Chondrocyte (in vitro differentiated cells): ENCODE measurements at regions not wholly inside any gene's neighbourhood (a gene's known extent, or its start where the extent isn't known, plus 50 kb on each side); places are given as distances from the start of the nearest gene placed in this dataset.
A peak's percentile ranks its signal among the peaks of the same experiment; 100 is the strongest.

Experiments
- DNase-seq: peaks from one replicate; pipeline ENCODE4 v3.0.0; 2021; ENCODE audit warnings: mixed read lengths, low spot score
- H3K27ac Mint-ChIP-seq: one replicate; pipeline ENCODE4 v1.8.0; 2021; ENCODE audit warnings: mild to moderate bottlenecking, moderate library complexity, mixed read lengths; ENCODE audit not compliant: unreplicated experiment
- H3K27me3 Mint-ChIP-seq: 2 replicates; pipeline ENCODE4 v1.8.0; 2021; ENCODE audit warnings: low read depth, mixed read lengths
- H3K36me3 Mint-ChIP-seq: 2 replicates; pipeline ENCODE4 v1.8.0; 2021; ENCODE audit warnings: low read depth, mixed read lengths
- H3K4me1 Mint-ChIP-seq: 2 replicates; pipeline ENCODE4 v1.8.0; 2021; ENCODE audit warnings: low read depth, mild to moderate bottlenecking, mixed read lengths
- H3K4me3 Mint-ChIP-seq: one replicate; pipeline ENCODE4 v1.8.0; 2021; ENCODE audit warnings: mild to moderate bottlenecking, moderate library complexity, mixed read lengths; ENCODE audit not compliant: unreplicated experiment
- H3K9me3 Mint-ChIP-seq: 2 replicates; pipeline ENCODE4 v1.8.0; 2021; ENCODE audit warnings: low read depth, mixed read lengths
- TF ChIP-seq, protein P1 (sequence below): fragments of 200-600 bp; sonication (generic); IDR thresholded peaks from 2 replicates; pipeline ENCODE4 v1.5.0; 2021; ENCODE audit warnings: antibody characterized with exemption, mild to moderate bottlenecking, moderate library complexity

DNA sequence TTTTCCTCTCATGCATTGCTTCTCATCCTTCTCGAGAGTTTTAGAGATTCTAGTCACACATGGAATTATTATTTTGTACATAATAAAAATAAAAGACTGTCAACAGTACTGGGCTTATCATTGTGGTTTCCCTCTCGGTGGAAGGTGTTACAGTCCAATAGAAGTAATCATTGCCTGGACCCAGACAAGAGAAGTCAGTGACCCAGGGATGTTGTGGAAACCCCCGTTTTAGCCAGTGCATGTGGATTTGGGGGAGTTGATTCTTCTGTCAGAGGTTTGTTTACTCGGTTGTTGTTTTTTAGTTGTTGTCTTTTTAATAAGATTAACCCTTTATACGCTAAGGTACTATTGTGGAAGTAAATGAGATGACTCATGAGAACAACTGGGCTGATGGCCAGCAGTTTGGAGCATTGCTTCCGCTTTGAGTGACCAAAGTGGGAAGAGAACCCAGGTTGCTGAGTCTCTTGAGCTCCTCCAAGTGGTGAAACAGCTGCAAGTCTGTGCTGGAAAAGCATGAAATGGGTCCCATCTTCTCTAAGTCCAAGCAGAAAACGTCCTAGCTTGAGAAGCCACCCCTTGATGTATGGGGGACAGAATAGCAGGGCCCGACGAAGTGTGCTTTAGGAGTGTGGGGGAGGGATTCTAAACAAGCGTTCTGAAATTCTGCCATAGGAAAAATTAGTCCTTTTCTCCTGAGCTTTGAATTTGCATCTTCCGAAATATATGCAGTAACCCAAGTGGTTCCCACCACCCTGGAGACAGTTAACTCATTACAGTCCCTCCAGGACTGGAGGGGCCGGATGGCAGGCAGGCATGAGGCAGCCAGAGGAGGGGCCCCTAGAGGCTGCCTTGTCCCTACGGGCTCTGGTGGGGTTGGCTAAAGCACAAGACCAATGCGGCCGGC, 61.8 kb upstream of the GPR45 start:
- peaks cover 30% of the 10 kb centered on the region for H3K27me3 Mint-ChIP-seq
- no peak overlapping the region for H3K4me3 Mint-ChIP-seq
- TF ChIP-seq, protein P1, sequence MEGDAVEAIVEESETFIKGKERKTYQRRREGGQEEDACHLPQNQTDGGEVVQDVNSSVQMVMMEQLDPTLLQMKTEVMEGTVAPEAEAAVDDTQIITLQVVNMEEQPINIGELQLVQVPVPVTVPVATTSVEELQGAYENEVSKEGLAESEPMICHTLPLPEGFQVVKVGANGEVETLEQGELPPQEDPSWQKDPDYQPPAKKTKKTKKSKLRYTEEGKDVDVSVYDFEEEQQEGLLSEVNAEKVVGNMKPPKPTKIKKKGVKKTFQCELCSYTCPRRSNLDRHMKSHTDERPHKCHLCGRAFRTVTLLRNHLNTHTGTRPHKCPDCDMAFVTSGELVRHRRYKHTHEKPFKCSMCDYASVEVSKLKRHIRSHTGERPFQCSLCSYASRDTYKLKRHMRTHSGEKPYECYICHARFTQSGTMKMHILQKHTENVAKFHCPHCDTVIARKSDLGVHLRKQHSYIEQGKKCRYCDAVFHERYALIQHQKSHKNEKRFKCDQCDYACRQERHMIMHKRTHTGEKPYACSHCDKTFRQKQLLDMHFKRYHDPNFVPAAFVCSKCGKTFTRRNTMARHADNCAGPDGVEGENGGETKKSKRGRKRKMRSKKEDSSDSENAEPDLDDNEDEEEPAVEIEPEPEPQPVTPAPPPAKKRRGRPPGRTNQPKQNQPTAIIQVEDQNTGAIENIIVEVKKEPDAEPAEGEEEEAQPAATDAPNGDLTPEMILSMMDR = peak; percentile 72
- peaks cover 2% of the 10 kb centered on the region for H3K4me1 Mint-ChIP-seq
- H3K9me3 Mint-ChIP-seq = no peaks in the 10 kb centered on the region
- no peaks in the 10 kb centered on the region for H3K36me3 Mint-ChIP-seq
- DNase-seq = no peak
- H3K27ac Mint-ChIP-seq = no peak overlapping the region

DNA sequence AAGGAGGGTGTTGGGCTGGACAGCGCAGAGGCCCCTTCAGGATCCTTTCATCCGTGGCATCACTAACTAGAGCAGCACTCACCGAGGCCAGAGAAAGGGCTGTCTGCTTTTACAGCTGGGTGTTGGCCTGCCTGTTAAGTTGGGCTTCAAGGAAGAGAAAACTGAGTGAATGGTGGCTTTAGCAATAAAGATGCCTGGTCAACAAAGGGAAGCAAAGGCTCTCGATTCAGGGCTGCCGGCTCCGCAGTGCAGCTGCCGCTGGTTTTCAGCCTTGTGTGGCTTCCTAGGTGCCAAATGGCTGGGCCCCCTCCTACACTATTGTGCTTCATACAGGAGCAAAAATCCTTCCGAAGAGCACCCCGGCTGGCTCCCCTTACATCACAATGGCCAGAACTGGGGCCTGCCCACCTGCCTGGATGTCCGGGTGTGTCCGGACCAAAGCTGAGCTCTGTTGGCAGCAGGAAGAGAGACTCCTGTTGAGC, 61.0 kb upstream of the GPR45 start:
- Mint-ChIP-seq H3K4me1 (peaks cover 2% of the 10 kb centered on the region), H3K9me3 (no peaks in the 10 kb centered on the region), H3K4me3 (no peak overlapping the region), H3K27me3 (peaks cover 24% of the 10 kb centered on the region), H3K36me3 (no peaks in the 10 kb centered on the region), H3K27ac (no peak overlapping the region)
- TF ChIP-seq, protein P1 = no peak
- no peak for DNase-seq

- Mint-ChIP-seq H3K9me3 (no peaks in the 10 kb centered on the region), H3K27ac (no peak overlapping the region), H3K4me1 (peaks cover 2% of the 10 kb centered on the region), H3K4me3 (no peak overlapping the region), H3K36me3 (no peaks in the 10 kb centered on the region), H3K27me3 (peaks cover 19% of the 10 kb centered on the region)
- no peak for DNase-seq
- TF ChIP-seq, protein P1 = no peak
These were observed 60.3 kb upstream of the GPR45 start for GRCh38 chr2:105181282-105181681.

GRCh38 chr2:105183555-105184323, 57.8 kb upstream of the GPR45 start:
- Mint-ChIP-seq H3K4me1 (peaks cover 13% of the 10 kb centered on the region), H3K9me3 (no peaks in the 10 kb centered on the region), H3K27me3 (peaks cover 4% of the 10 kb centered on the region), H3K4me3 (no peak overlapping the region), H3K27ac (no peak overlapping the region), H3K36me3 (no peaks in the 10 kb centered on the region)
- TF ChIP-seq, protein P1 = no peak
- DNase-seq = no peak

DNA sequence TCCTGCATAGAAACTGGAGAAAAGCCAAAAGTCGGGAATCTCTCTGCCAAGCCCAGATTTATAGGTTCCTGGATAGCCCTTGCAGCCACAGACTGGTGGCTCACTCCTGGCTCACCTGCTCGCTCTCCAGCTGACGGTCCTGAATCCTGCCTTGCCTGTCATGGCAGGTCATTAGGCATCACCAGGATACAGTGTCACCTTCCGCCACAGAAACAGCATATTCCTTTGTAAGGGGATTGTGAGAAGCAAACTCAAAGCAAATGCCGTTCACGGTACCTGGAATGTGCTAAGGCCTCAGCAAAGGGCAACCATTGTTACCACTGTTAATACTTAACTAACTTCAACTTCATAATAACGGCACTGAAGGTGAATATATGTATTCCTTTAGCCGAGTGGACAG, 57.1 kb upstream of the GPR45 start:
- peaks cover 3% of the 10 kb centered on the region for H3K27me3 Mint-ChIP-seq
- TF ChIP-seq, protein P1 = no peak
- H3K4me3 Mint-ChIP-seq = no peak overlapping the region
- no peak overlapping the region for H3K27ac Mint-ChIP-seq
- DNase-seq = no peak
- H3K4me1 Mint-ChIP-seq = peaks cover 13% of the 10 kb centered on the region
- H3K9me3 Mint-ChIP-seq = no peaks in the 10 kb centered on the region
- H3K36me3 Mint-ChIP-seq = no peaks in the 10 kb centered on the region
